ENCODE measurements at regions not wholly inside any gene's neighbourhood (a gene's known extent, or its start where the extent isn't known, plus 50 kb on each side); places are given as distances from the start of the nearest gene placed in this dataset.

- H3K27ac ChIP-seq (ENCODE audit: low read depth, low read length) = no peak overlapping the region
- DNase-seq (ENCODE audit: low read depth, low spot score) = no peak
- H3K79me2 ChIP-seq (ENCODE audit: insufficient read depth, low read length) = no peaks in the 10 kb centered on the region
- no peak overlapping the region for H3K4me2 ChIP-seq (ENCODE audit: low read length)
- no peak for TF ChIP-seq SP1 (IDR thresholded peaks at IDR 0.05; ENCODE audit: low read depth)
- no peak for TF ChIP-seq RAD21 (IDR thresholded peaks at IDR 0.05; ENCODE audit: low read depth)
- no peak for TF ChIP-seq SIN3A (IDR thresholded peaks at IDR 0.05; ENCODE audit: low read depth)
- TF ChIP-seq, protein P1, sequence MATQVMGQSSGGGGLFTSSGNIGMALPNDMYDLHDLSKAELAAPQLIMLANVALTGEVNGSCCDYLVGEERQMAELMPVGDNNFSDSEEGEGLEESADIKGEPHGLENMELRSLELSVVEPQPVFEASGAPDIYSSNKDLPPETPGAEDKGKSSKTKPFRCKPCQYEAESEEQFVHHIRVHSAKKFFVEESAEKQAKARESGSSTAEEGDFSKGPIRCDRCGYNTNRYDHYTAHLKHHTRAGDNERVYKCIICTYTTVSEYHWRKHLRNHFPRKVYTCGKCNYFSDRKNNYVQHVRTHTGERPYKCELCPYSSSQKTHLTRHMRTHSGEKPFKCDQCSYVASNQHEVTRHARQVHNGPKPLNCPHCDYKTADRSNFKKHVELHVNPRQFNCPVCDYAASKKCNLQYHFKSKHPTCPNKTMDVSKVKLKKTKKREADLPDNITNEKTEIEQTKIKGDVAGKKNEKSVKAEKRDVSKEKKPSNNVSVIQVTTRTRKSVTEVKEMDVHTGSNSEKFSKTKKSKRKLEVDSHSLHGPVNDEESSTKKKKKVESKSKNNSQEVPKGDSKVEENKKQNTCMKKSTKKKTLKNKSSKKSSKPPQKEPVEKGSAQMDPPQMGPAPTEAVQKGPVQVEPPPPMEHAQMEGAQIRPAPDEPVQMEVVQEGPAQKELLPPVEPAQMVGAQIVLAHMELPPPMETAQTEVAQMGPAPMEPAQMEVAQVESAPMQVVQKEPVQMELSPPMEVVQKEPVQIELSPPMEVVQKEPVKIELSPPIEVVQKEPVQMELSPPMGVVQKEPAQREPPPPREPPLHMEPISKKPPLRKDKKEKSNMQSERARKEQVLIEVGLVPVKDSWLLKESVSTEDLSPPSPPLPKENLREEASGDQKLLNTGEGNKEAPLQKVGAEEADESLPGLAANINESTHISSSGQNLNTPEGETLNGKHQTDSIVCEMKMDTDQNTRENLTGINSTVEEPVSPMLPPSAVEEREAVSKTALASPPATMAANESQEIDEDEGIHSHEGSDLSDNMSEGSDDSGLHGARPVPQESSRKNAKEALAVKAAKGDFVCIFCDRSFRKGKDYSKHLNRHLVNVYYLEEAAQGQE (IDR thresholded peaks at IDR 0.05; ENCODE audit: low read depth) = no peak
- TF ChIP-seq ZFX (IDR thresholded peaks at IDR 0.05) = no peak
- no peak for TF ChIP-seq TCF7L2 (IDR thresholded peaks at IDR 0.05; ENCODE audit: borderline replicate concordance, extremely low read depth, insufficient read depth, insufficient read length)
- TF ChIP-seq CTCF (IDR thresholded peaks at IDR 0.05 in 2 of 3, conservative IDR thresholded peaks at IDR 0.05 in 1 of 3; ENCODE audit: borderline replicate concordance in 1 of 3, insufficient read depth in 1 of 3, low read depth in 2 of 3, low read length in 2 of 3) = no peak
- TF ChIP-seq ZBTB33 (IDR thresholded peaks at IDR 0.05; ENCODE audit: extremely low read depth, insufficient replicate concordance, low read length) = no peak
- TF ChIP-seq CBX3 (IDR thresholded peaks at IDR 0.05; ENCODE audit: low read depth) = no peak
- TF ChIP-seq ZNF274 (IDR thresholded peaks at IDR 0.05; ENCODE audit: low read depth, low read length) = no peak
- no peak for TF ChIP-seq EZH2 (IDR thresholded peaks at IDR 0.05)
- TF ChIP-seq SRF (IDR thresholded peaks at IDR 0.05; ENCODE audit: low read depth) = no peak
- H3K9me2 ChIP-seq (ENCODE audit: insufficient read depth) = no peaks in the 10 kb centered on the region
- H3K4me3 ChIP-seq (replicated peaks in 1 of 2; ENCODE audit: low read depth in 1 of 2, low read length in 2 of 2) = no peak overlapping the region
- RAD21 ChIA-PET (ENCODE audit: low non-redundant PET in 1 of 2, low total read pairs in 2 of 2, uncharacterized antibody in 2 of 2, unreplicated experiment in 2 of 2) = no interaction called here
- no peaks in the 10 kb centered on the region for H4K20me1 ChIP-seq (ENCODE audit: insufficient read depth)
- H3K4me1 ChIP-seq (ENCODE audit: control insufficient read depth in 1 of 2, insufficient read depth in 2 of 2, low read length in 2 of 2) = peaks cover 26 to 27% of the 10 kb centered on the region in 2 experiments
- H3K36me3 ChIP-seq (ENCODE audit: control insufficient read depth in 1 of 2, insufficient read depth in 2 of 2, low read length in 2 of 2) = no peaks in the 10 kb centered on the region
- CTCF ChIA-PET = interaction anchor here (1.5 kb wide), 1 partner anchor 18 kb away, joined by 3 read pairs; no protein-coding TSS in a partner anchor
- 0 out of 4 replicates have a peak, but pooled peaks cover 0 to 3% of the 10 kb centered on the region in 2 experiments for H3K9me3 ChIP-seq (ENCODE audit: control insufficient read depth in 1 of 2, insufficient read depth in 1 of 2, low read depth in 1 of 2, low read length in 2 of 2)
- no TSS peak for BruUV-seq (replicated peaks)
- H3K27me3 ChIP-seq (ENCODE audit: insufficient read depth, low read length) = no peaks in the 10 kb centered on the region; the same call in 1 of the 2 replicates
- no peak overlapping the region for H3K9ac ChIP-seq (ENCODE audit: low read length)
- no peak for ATAC-seq
- POLR2A ChIA-PET = no interaction called here
- no peak overlapping the region for H2AFZ ChIP-seq (ENCODE audit: low read depth, low read length, poor library complexity, severe bottlenecking)
- intact Hi-C loops (cut with micrococcal nuclease) = no loop called here
These were observed 81.6 kb downstream of the SPRING1 start for GRCh38 chr12:116656306-116656705.
